D341Med (cell line): ENCODE measurements at regions not wholly inside any gene's neighbourhood (a gene's known extent, or its start where the extent isn't known, plus 50 kb on each side); places are given as distances from the start of the nearest gene placed in this dataset.
"Not testable (repeated sequence)": the region's sequence is repeated elsewhere in the genome, so short reads cannot be mapped to it uniquely, and the experiment has no call there.

Experiments
- DNase-seq: peaks from one replicate; pipeline ENCODE4 v3.0.0; 2012; ENCODE audit warnings: low spot score

GRCh38 chr3:135636596-135636995, 328.9 kb upstream of the PPP2R3A start:
- DNase-seq: no peak

GRCh38 chr3:135637013-135637412, 328.5 kb upstream of the PPP2R3A start:
- no peak for DNase-seq

DNA sequence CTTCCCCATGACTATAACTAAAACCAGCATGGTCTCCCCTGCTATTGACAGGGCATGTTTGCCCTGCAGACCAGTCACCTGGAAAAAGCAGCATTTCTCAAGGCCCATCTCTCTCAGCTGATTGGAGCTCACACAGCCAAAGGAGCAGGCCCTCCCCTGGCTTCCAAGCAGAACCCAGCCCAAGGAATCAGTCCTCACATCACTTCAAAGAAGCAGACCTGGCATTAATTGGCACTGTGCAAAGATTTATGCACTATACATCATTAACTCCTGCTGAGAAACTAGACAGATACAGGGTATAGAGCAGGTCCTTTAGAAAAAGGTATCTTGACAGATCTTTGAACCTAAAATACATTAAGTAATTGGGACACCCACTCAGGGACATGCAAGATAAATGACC, 323.8 kb upstream of the PPP2R3A start:
- no peak for DNase-seq

GRCh38 chr3:135645541-135645940, 320.0 kb upstream of the PPP2R3A start:
- no peak for DNase-seq

DNA sequence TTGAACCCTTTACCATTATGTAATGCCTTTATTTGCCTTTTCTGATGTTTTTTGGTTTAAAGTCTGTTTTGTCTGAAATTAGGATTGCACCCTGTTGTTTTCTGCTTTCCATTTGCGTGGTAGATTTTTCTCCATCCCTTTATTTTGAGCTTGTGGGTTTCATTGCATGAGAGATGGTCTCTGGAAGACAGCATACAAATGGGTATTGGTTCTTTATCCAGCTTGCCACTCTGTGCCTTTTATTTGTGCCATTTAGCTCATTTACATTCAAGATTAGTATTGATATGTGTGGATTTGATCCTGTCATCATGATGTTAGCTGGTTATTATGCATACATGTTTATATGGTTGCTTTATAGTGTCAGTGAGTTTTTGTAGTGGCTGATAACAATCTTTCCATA, 318.7 kb upstream of the PPP2R3A start:
- DNase-seq: no peak

- DNase-seq: no peak
These were observed 316.2 kb upstream of the PPP2R3A start for GRCh38 chr3:135649361-135649760.

- no peak for DNase-seq
These were observed 315.2 kb upstream of the PPP2R3A start for GRCh38 chr3:135650309-135650708.

DNA sequence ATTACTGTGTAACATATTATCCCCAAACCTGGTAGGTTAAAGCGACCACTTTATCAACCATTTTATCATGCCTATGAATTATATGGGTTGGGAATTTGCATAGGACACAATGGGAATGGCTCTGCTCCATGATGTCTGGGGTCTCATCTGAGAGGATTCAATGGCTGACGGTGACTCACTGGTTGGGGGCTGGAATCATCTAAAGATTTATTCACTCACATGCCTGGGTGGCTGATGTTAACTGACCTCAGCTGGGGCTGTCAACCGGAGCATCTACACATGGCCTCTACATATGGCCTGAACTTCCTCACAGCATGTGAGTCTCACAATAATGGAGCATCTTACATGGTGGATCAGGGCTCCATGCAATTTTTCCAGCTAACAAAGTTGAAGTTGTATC, 313.1 kb upstream of the PPP2R3A start:
- DNase-seq: no peak

GRCh38 chr3:135655328-135655727, 310.2 kb upstream of the PPP2R3A start:
- no peak for DNase-seq

- not testable (repeated sequence) for DNase-seq
These were observed 307.1 kb upstream of the PPP2R3A start for GRCh38 chr3:135658451-135658850.

DNA sequence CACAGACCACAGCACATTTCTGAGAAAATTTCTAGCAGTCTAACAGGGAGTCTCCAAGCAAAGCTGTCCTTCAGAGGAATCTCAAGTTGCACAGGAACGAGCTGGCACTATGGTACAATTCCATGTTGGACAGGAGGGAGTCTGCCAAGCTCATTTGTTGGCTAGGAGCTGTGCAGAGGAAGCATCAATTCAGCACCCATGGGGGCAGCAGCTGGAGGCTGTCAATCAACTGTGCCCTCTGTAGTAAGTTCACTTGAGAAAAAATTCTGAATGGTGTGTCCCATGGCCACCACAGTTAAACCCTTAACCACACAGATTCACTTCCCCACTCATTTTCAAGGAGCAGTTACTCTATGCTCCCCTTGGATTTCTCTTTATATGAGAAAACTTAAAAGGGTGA, 298.5 kb upstream of the PPP2R3A start:
- DNase-seq: no peak

DNA sequence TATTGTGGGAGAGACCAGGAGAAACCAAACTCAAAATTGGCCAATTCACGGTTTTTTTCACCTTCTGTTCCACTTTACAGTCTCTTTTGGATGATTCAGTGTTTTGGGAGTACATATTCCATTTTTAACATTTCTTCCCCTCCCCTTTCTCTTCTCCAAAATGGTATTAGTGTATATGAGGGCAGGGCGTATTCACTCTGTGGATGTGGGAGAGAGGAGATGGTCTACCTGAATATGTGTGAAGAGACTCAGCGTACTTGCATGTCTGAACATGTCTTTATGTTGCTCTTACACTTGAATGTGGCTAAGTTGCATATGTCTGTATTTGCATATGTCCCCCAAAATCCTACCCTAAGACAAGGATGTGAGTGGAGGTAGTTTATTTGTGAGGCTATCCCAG, 291.0 kb upstream of the PPP2R3A start:
- DNase-seq: no peak

DNA sequence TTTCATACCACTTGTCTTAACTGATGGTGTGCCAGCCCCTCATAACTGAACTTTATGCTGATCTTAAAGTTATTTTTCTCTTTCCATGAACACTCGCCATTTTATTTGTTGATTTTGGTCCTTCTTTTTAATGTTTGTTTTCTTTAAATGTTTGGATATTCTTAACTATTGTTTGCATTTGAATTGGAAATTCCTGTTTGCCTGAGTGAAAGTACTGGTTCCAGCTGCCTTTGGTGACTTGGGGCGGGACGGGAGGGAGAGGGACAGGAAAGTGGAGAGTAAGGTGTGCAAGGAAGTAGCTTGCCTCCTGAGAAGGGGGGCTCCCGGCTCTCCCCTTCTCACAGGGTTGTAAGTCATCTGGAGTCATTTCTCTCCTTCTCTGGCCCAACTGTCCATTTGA, 287.1 kb upstream of the PPP2R3A start:
- DNase-seq: no peak

DNA sequence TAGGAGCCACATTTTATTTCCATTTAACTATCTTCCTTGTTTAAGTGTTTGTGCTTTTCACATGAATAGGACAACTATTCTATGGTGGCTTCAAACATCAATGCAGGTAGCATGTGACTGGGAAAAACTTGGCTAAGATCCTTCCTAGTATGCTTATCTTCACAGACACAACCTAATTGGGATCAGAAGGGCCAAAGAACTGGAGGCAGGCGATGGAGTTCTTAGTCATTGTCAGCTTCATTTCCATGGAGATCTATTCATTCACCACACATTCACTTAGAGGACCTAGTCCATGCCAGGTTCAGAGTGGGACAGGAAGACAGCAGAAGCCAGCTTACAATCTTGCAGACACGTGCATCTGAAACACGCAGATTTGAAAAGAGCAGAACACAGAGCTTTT, 277.5 kb upstream of the PPP2R3A start:
- no peak for DNase-seq

DNA sequence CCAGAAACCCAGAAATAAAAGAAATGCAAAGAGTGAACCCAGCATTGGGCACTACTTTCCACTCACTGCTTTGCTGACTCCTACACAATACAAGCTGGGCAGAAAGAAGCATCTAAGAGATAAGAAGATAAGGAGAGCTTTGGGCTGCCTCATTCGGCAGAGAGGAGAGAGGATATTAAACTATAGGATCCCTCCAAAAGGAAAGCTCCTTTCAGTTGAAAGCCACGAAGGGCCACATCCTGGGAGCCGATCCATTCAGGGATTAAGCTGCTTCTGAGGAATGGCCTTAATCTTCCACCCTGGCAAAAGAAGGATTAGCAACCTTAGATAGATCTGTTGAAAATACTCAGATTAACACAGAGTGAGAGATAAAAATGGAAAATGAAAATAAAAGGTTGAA, 274.9 kb upstream of the PPP2R3A start:
- peak; percentile 60 for DNase-seq

- no peak for DNase-seq
These were observed 274.3 kb upstream of the PPP2R3A start for GRCh38 chr3:135691240-135691639.

DNA sequence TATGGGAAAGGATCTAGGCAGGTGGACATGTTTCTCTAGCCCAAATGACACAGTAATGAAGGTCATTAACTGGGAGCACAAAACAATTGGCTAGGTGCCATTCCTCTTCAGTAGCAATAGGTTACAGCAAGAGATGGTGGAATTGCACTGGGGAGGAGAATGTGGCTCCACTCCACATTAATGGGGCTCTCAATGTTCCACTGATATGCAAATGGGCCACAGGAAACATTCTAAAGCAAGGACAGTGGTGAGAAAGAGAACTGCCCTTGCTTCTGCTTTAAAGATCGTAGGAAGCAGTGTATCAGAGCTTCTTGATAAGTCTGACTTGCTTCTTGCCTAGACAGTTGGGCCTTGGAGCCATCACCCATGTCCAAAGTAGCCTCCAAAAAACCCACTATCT, 271.4 kb upstream of the PPP2R3A start:
- DNase-seq: no peak

GRCh38 chr3:135699741-135700140, 265.8 kb upstream of the PPP2R3A start:
- DNase-seq: no peak

- no peak for DNase-seq
These were observed 258.7 kb upstream of the PPP2R3A start for GRCh38 chr3:135706758-135707375.

DNA sequence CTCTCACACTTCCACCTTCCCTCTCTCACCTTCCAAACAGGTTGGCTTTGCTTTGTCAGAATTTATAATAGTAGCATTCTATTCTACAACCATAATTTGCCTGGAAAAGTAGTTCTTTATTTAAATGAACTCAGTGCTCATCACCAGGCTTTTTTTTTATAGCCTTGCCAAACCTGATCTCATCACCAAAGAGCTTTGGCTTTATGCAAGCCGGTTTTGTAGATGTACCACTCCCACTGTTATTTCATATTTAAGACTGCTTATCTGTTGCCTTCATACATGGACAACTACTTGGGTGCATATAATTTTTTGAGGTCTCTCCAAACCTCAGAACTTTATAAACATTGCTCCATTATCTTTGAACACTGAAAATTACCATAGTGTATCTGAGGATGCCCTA, 246.1 kb upstream of the PPP2R3A start:
- DNase-seq: no peak

DNA sequence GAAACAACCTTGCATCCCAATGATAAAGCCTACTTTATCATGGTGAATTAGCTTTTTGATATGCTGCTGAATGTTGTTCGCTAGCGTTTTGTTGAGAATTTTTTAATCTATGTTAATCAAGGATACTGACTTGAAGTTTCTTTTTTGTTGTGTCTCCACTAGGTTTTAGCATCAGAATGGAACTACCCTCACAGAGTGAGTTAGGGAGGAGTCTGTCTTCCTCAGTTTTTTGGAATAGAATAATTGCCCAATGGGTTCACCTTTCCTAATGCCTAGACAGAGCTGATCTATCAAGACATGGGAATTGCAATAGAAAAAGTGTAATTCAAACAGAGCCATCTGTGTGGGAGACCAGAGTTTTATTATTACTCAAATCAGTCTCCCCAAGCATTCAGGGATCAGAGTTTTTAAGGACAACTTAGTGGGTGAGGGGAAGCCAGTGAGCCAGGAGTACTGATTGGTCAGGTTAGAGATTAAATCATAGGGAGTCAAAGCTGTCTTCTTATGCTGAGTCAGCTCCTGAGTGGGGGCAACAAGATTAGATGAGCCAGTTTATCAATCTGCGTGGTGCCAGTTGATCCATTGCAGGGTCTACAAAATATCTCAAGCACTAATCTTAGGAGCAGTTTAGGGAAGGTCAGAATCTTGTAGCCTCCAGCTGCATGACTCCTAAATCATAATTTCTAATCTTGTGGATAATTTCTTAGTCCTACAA, 237.4 kb upstream of the PPP2R3A start:
- DNase-seq: no peak

DNA sequence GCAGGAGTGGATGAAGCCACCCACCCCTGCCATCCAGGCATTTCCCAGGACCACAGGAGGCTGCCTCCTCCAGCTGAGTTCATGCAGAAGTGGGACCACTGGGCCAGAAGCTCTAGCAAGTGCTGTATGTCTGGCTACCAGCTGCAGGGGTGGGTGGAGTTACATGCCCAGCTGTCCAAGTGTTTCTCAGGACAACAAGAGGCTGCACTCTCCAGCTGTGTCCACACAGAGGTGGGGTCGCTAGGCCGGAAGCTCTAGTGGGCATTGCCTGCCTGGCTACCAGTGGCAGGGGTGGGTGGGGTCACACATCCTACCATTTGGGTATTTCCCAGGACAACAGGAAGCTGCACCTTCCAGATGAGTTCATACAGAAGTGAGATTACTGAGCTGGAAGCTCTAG, 234.0 kb upstream of the PPP2R3A start:
- no peak for DNase-seq

- peak; percentile 39 for DNase-seq
These were observed 228.8 kb upstream of the PPP2R3A start for GRCh38 chr3:135736740-135737139.

GRCh38 chr3:135739779-135740178, 225.7 kb upstream of the PPP2R3A start:
- DNase-seq: no peak
